ENCODE measurements at regions not wholly inside any gene's neighbourhood (a gene's known extent, or its start where the extent isn't known, plus 50 kb on each side); places are given as distances from the start of the nearest gene placed in this dataset.
"Not testable (repeated sequence)": the region's sequence is repeated elsewhere in the genome, so short reads cannot be mapped to it uniquely, and the experiment has no call there.

GRCh38 chr17:21778866-21779265 is 86.5 kb downstream of the KCNJ18 start:
- TF ChIP-seq CTCF, POLR2A (IDR thresholded peaks at IDR 0.05): not testable (repeated sequence)
